OCI-LY1 (cell line): ENCODE measurements at regions not wholly inside any gene's neighbourhood (a gene's known extent, or its start where the extent isn't known, plus 50 kb on each side); places are given as distances from the start of the nearest gene placed in this dataset.

ENCODE experiments used
- H2AFZ ChIP-seq: fragments of 200-600 bp; sonication (generic), shearing (Covaris generic); 2 replicates; pipeline ENCODE4 v1.6.0; 2014; ENCODE audit warnings: antibody characterized with exemption, mild to moderate bottlenecking, low read length
- H3F3A ChIP-seq: fragments of 200-600 bp; sonication (generic), shearing (Covaris generic); 2 replicates; pipeline ENCODE4 v1.6.0; 2014; ENCODE audit warnings: mild to moderate bottlenecking, antibody characterized with exemption, low read length, moderate library complexity; ENCODE audit not compliant: insufficient read depth
- H3K27ac ChIP-seq: fragments of 200-600 bp; sonication (generic); 2 replicates; pipeline ENCODE4 v1.5.1; 2014; ENCODE audit warnings: low read length, mixed run types, mild to moderate bottlenecking, low read depth; ENCODE audit not compliant: poor library complexity, severe bottlenecking
- H3K27me3 ChIP-seq: fragments of 200-600 bp; sonication (generic); 2 replicates; pipeline ENCODE4 v1.6.0; 2014; ENCODE audit warnings: antibody characterized with exemption, mild to moderate bottlenecking, low read length, moderate library complexity; ENCODE audit not compliant: insufficient read depth
- H3K36me3 ChIP-seq: fragments of 200-600 bp; sonication (generic); 2 replicates; pipeline ENCODE4 v1.6.1; 2014; ENCODE audit warnings: mild to moderate bottlenecking, antibody characterized with exemption, low read length, moderate library complexity, mixed read lengths; ENCODE audit not compliant: insufficient read depth
- H3K4me1 ChIP-seq: fragments of 200-600 bp; sonication (generic); 2 replicates; pipeline ENCODE4 v1.5.1; 2014; ENCODE audit warnings: mild to moderate bottlenecking, low read length, moderate library complexity; ENCODE audit not compliant: insufficient read depth, severe bottlenecking
- H3K4me2 ChIP-seq: fragments of 200-600 bp; sonication (generic), shearing (Covaris generic); 2 replicates; pipeline ENCODE4 v1.6.1; 2014; ENCODE audit warnings: low read length
- H3K4me3 ChIP-seq: fragments of 200-600 bp; sonication (generic); 2 replicates; pipeline ENCODE4 v1.5.1; 2014; ENCODE audit warnings: low read length, low read depth, mild to moderate bottlenecking, mixed read lengths; ENCODE audit not compliant: poor library complexity, severe bottlenecking
- H3K79me2 ChIP-seq: fragments of 200-600 bp; shearing (Covaris generic); 2 replicates; pipeline ENCODE4 v1.6.1; 2016; ENCODE audit warnings: mixed run types, low read length, mixed read lengths; ENCODE audit not compliant: insufficient read depth
- H3K9ac ChIP-seq: fragments of 200-600 bp; sonication (generic), shearing (Covaris generic); 2 replicates; pipeline ENCODE4 v1.6.1; 2014; ENCODE audit warnings: mild to moderate bottlenecking, low read length, mixed read lengths
- H3K9me2 ChIP-seq: fragments of 200-600 bp; sonication (generic), shearing (Covaris generic); 2 replicates; pipeline ENCODE4 v1.6.1; 2014; ENCODE audit warnings: low read depth, mild to moderate bottlenecking, low read length, mixed read lengths
- H3K9me3 ChIP-seq: fragments of 200-600 bp; shearing (Covaris generic); 2 replicates; pipeline ENCODE4 v1.6.1; 2014; ENCODE audit warnings: low read length, mixed read lengths
- H4K20me1 ChIP-seq: fragments of 200-600 bp; sonication (generic), shearing (Covaris generic); 2 replicates; pipeline ENCODE4 v1.6.0; 2016; ENCODE audit warnings: mild to moderate bottlenecking, low read length; ENCODE audit not compliant: insufficient read depth
- EZH2 ChIP-seq: fragments of 200-600 bp; sonication (generic), shearing (Covaris generic); IDR thresholded peaks from 2 replicates; pipeline ENCODE4 v1.8.0; 2017; ENCODE audit warnings: borderline replicate concordance, mixed run types, mild to moderate bottlenecking, antibody characterized with exemption, low read length, moderate library complexity, mixed read lengths
- TF ChIP-seq, protein P1 (sequence below): fragments of 200-600 bp; sonication (generic), shearing (Covaris generic); IDR thresholded peaks from 2 replicates; pipeline ENCODE4 v1.5.1; 2017; ENCODE audit warnings: mild to moderate bottlenecking, antibody characterized with exemption, low read length, moderate library complexity, mixed read lengths

DNA sequence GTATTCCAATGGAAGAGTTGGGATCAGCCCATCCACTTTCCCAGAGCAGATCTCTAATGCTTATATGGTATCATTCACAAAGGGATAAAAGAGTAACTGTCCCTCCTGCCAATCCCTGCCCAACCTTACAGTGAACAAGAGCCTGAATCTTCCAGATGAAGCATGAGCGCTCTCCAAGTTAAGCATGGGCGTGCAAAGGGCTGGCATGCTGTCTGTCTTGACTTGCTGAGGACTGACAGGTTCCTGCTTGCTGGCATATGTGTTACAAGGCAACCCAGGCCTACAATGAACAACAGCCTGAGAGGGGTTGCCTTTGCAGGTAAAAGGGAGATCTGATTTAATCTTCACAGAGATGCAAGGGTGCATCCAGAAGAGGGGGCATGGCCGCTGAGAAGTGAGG lies 155.6 kb upstream of the SOD1 start:
- H4K20me1 ChIP-seq = no peaks in the 10 kb centered on the region
- H3K9me3 ChIP-seq = no peaks in the 10 kb centered on the region
- no peak overlapping the region for H3K4me2 ChIP-seq
- H3K79me2 ChIP-seq = no peaks in the 10 kb centered on the region
- H2AFZ ChIP-seq = no peak overlapping the region
- H3K27me3 ChIP-seq = no peaks in the 10 kb centered on the region
- H3K4me1 ChIP-seq = peaks cover 17% of the 10 kb centered on the region
- no peaks in the 10 kb centered on the region for H3F3A ChIP-seq
- no peaks in the 10 kb centered on the region for H3K36me3 ChIP-seq
- TF ChIP-seq, protein P1, sequence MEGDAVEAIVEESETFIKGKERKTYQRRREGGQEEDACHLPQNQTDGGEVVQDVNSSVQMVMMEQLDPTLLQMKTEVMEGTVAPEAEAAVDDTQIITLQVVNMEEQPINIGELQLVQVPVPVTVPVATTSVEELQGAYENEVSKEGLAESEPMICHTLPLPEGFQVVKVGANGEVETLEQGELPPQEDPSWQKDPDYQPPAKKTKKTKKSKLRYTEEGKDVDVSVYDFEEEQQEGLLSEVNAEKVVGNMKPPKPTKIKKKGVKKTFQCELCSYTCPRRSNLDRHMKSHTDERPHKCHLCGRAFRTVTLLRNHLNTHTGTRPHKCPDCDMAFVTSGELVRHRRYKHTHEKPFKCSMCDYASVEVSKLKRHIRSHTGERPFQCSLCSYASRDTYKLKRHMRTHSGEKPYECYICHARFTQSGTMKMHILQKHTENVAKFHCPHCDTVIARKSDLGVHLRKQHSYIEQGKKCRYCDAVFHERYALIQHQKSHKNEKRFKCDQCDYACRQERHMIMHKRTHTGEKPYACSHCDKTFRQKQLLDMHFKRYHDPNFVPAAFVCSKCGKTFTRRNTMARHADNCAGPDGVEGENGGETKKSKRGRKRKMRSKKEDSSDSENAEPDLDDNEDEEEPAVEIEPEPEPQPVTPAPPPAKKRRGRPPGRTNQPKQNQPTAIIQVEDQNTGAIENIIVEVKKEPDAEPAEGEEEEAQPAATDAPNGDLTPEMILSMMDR = no peak
- TF ChIP-seq EZH2 = no peak
- H3K4me3 ChIP-seq = no peak overlapping the region
- H3K27ac ChIP-seq = no peak overlapping the region
- no peaks in the 10 kb centered on the region for H3K9me2 ChIP-seq
- H3K9ac ChIP-seq = no peak overlapping the region

GRCh38 chr21:31503467-31503866 lies 156.0 kb upstream of the SOD1 start:
- Histone ChIP-seq H3F3A (no peaks in the 10 kb centered on the region), H3K79me2 (no peaks in the 10 kb centered on the region), H3K4me1 (peaks cover 15% of the 10 kb centered on the region), H3K9me3 (no peaks in the 10 kb centered on the region), H3K36me3 (no peaks in the 10 kb centered on the region), H2AFZ (no peak overlapping the region), H3K4me3 (no peak overlapping the region), H4K20me1 (no peaks in the 10 kb centered on the region), H3K9me2 (no peaks in the 10 kb centered on the region), H3K27ac (no peak overlapping the region), H3K9ac (no peak overlapping the region), H3K4me2 (no peak overlapping the region), H3K27me3 (no peaks in the 10 kb centered on the region)
- TF ChIP-seq, protein P1 = no peak
- TF ChIP-seq EZH2 = no peak

DNA sequence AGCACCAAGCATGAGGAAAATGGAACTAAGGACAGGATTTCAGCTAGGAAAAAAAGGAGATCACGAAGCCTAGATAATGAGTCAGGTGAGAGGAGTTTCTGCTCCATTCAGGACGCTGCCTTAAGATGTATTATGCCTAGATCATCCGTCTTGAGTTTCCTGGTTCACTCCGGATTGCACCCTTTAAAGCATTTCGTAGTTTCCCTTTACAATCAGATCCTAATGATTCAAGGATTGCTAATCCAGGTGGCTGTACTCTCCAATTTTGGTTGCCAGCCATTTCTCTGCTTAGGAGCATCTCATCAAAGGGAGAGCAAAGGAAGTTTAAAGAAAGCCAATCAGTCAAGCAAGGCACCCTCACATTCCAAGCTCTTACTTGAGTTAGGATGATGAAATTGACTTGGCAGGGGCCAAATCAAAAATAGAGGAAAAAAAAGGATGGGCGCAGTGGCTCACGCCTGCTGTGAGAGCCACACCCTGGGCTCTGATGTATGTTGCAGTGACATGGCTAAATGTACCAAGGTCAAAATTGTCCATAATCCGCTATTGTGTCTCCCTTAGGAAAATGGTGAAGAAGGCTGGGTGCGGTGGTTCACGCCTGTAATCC lies 156.9 kb upstream of the SOD1 start:
- Histone ChIP-seq H3K79me2 (no peaks in the 10 kb centered on the region), H2AFZ (no peak overlapping the region), H3K4me2 (no peak overlapping the region), H3K4me3 (no peak overlapping the region), H3K9me3 (no peaks in the 10 kb centered on the region), H3K4me1 (peaks cover 15% of the 10 kb centered on the region), H3K27me3 (no peaks in the 10 kb centered on the region), H3K9me2 (no peaks in the 10 kb centered on the region), H3K9ac (no peak overlapping the region), H3K27ac (no peak overlapping the region), H4K20me1 (no peaks in the 10 kb centered on the region), H3F3A (no peaks in the 10 kb centered on the region), H3K36me3 (no peaks in the 10 kb centered on the region)
- TF ChIP-seq, protein P1 = no peak
- no peak for TF ChIP-seq EZH2
